KBM-7 (cell line): ENCODE measurements at regions not wholly inside any gene's neighbourhood (a gene's known extent, or its start where the extent isn't known, plus 50 kb on each side); places are given as distances from the start of the nearest gene placed in this dataset.
"Not testable (repeated sequence)": the region's sequence is repeated elsewhere in the genome, so short reads cannot be mapped to it uniquely, and the experiment has no call there.

ENCODE experiments used
- DNase-seq: peaks from one replicate; pipeline ENCODE4 v3.0.0-alpha.2; 2015
- in situ Hi-C: fragments of 300-500 bp; cut with MboI; formaldehyde crosslinking; loops from 2 replicates; pipeline ENCODE4 v1.14.3; 2020; ENCODE audit warnings: low sequenced_read_pairs, low pct_unique_long_range_greater_than_20kb, mixed read lengths

GRCh38 chr7:45258533-45259226 lies 101.1 kb downstream of the RAMP3 start:
- DNase-seq: no peak
- in situ Hi-C loops: loop anchor here (10.0 kb wide), 1 partner anchor 104 kb away; the partner anchor contains the start of gene RAMP3

GRCh38 chr7:45259227-45259596 lies 101.6 kb downstream of the RAMP3 start:
- no peak for DNase-seq
- in situ Hi-C loops: loop anchor here (10.0 kb wide), 1 partner anchor 104 kb away; the partner anchor contains the start of gene RAMP3

GRCh38 chr7:45259966-45260646 lies 102.5 kb downstream of the RAMP3 start:
- in situ Hi-C loops: loop anchor here (10.0 kb wide), 1 partner anchor 105 kb away; the partner anchor contains the start of gene RAMP3
- DNase-seq: peak; percentile 66

- in situ Hi-C loops: no loop called here
- DNase-seq: no peak
Observed at GRCh38 chr7:45267262-45267661, 109.7 kb downstream of the RAMP3 start.

- in situ Hi-C loops: no loop called here
Observed at GRCh38 chr7:45268013-45268412, 110.4 kb downstream of the RAMP3 start.

GRCh38 chr7:45269192-45269591 lies 111.6 kb downstream of the RAMP3 start:
- in situ Hi-C loops: no loop called here
- DNase-seq: no peak

More at GRCh38 chr7:45268013-45268412, 110.4 kb downstream of the RAMP3 start:
- no peak for DNase-seq

GRCh38 chr7:45278763-45279398 lies 121.3 kb downstream of the RAMP3 start:
- in situ Hi-C loops: no loop called here

GRCh38 chr7:45289611-45290010 lies 132.0 kb downstream of the RAMP3 start:
- DNase-seq, in situ Hi-C loops: not testable (repeated sequence)

More at GRCh38 chr7:45278763-45279398, 121.3 kb downstream of the RAMP3 start:
- DNase-seq: no peak

- DNase-seq: no peak
- in situ Hi-C loops: no loop called here
Observed at GRCh38 chr7:45290880-45291279, 133.3 kb downstream of the RAMP3 start.

- DNase-seq: no peak
- in situ Hi-C loops: no loop called here
Observed at GRCh38 chr7:45292481-45292880, 134.9 kb downstream of the RAMP3 start.

GRCh38 chr7:45293295-45293942 lies 135.8 kb downstream of the RAMP3 start:
- DNase-seq: no peak
- in situ Hi-C loops: no loop called here

- in situ Hi-C loops: no loop called here
- DNase-seq: no peak
Observed at GRCh38 chr7:45294559-45294958, 137.0 kb downstream of the RAMP3 start.

- DNase-seq: no peak
- in situ Hi-C loops: no loop called here
Observed at GRCh38 chr7:45295222-45295621, 137.6 kb downstream of the RAMP3 start.

GRCh38 chr7:45296748-45297147 lies 139.2 kb downstream of the RAMP3 start:
- no peak for DNase-seq
- in situ Hi-C loops: no loop called here

- DNase-seq: no peak
- in situ Hi-C loops: no loop called here
Observed at GRCh38 chr7:45306752-45307305, 149.2 kb downstream of the RAMP3 start.

GRCh38 chr7:45311597-45311996 lies 154.0 kb downstream of the RAMP3 start:
- in situ Hi-C loops: no loop called here

GRCh38 chr7:45315512-45315911 lies 157.9 kb downstream of the RAMP3 start:
- in situ Hi-C loops, DNase-seq: not testable (repeated sequence)

More at GRCh38 chr7:45311597-45311996, 154.0 kb downstream of the RAMP3 start:
- no peak for DNase-seq

- DNase-seq: no peak
- in situ Hi-C loops: no loop called here
Observed at GRCh38 chr7:45324683-45325237, 167.2 kb downstream of the RAMP3 start.

- in situ Hi-C loops: no loop called here
- no peak for DNase-seq
Observed at GRCh38 chr7:45325378-45325777, 167.8 kb downstream of the RAMP3 start.
